NCI-H345 (cell line): ENCODE measurements at regions not wholly inside any gene's neighbourhood (a gene's known extent, or its start where the extent isn't known, plus 50 kb on each side); places are given as distances from the start of the nearest gene placed in this dataset.

Experiments used
- DNase-seq: peaks from one replicate; lab custom pipeline; 2025; lab: John Stamatoyannopoulos, UW

GRCh38 chr13:63433546-63434150 lies 2018.0 kb upstream of the PCDH20 start:
- DNase-seq = no peak

GRCh38 chr13:63427170-63427569 lies 2011.5 kb upstream of the PCDH20 start:
- DNase-seq = no peak

GRCh38 chr13:63425131-63425530 lies 2009.5 kb upstream of the PCDH20 start:
- no peak for DNase-seq

- DNase-seq = no peak
These were observed 2005.5 kb upstream of the PCDH20 start for GRCh38 chr13:63421123-63421522.

GRCh38 chr13:63420685-63421084 lies 2005.0 kb upstream of the PCDH20 start:
- no peak for DNase-seq

GRCh38 chr13:63414247-63414646 lies 1998.6 kb upstream of the PCDH20 start:
- no peak for DNase-seq

- DNase-seq = no peak
These were observed 1994.2 kb upstream of the PCDH20 start for GRCh38 chr13:63409791-63410351.

GRCh38 chr13:63408331-63409189 lies 1992.9 kb upstream of the PCDH20 start:
- DNase-seq = no peak

- no peak for DNase-seq
These were observed 1988.1 kb upstream of the PCDH20 start for GRCh38 chr13:63403733-63404132.

GRCh38 chr13:63396746-63397145 lies 1981.1 kb upstream of the PCDH20 start:
- no peak for DNase-seq

- DNase-seq = no peak
These were observed 1977.5 kb upstream of the PCDH20 start for GRCh38 chr13:63393112-63393511.

GRCh38 chr13:63389756-63390155 lies 1974.1 kb upstream of the PCDH20 start:
- no peak for DNase-seq

- no peak for DNase-seq
These were observed 1965.6 kb upstream of the PCDH20 start for GRCh38 chr13:63381078-63381859.

- no peak for DNase-seq
These were observed 1962.3 kb upstream of the PCDH20 start for GRCh38 chr13:63377986-63378385.

GRCh38 chr13:63370101-63370500 lies 1954.5 kb upstream of the PCDH20 start:
- no peak for DNase-seq

- no peak for DNase-seq
These were observed 1952.0 kb upstream of the PCDH20 start for GRCh38 chr13:63367522-63368198.

GRCh38 chr13:63364159-63364558 lies 1948.5 kb upstream of the PCDH20 start:
- DNase-seq = no peak

- no peak for DNase-seq
These were observed 1935.9 kb upstream of the PCDH20 start for GRCh38 chr13:63351533-63351932.

GRCh38 chr13:63351081-63351480 lies 1935.4 kb upstream of the PCDH20 start:
- DNase-seq = no peak

GRCh38 chr13:63345835-63346234 lies 1930.2 kb upstream of the PCDH20 start:
- no peak for DNase-seq

- DNase-seq = no peak
These were observed 1929.1 kb upstream of the PCDH20 start for GRCh38 chr13:63344711-63345110.

- DNase-seq = no peak
These were observed 1922.3 kb upstream of the PCDH20 start for GRCh38 chr13:63337921-63338320.
